Adrenal gland (tissue), 9 donors: ENCODE measurements at regions not wholly inside any gene's neighbourhood (a gene's known extent, or its start where the extent isn't known, plus 50 kb on each side); places are given as distances from the start of the nearest gene placed in this dataset.

Experiments used
- DNase-seq, 7 donors: peaks; one replicate each; pipeline ENCODE4 v3.0.0-alpha.2; 2019 to 2020
- H3K27ac ChIP-seq, 5 donors: fragments of 200-600 bp; sonication (generic) in 4 of 5; 1 replicate in 3 of 5; 2 replicates in 2 of 5; pipeline versions ENCODE4 v1.5.1 to v1.8.0; 2016 to 2020; ENCODE audit warnings: mild to moderate bottlenecking in 1 of 5
- H3K27me3 ChIP-seq: fragments of 200-600 bp; 2 replicates; pipeline ENCODE4 v1.8.0; 2021
- H3K36me3 ChIP-seq, 2 donors: fragments of 200-600 bp; replicated peaks in 1 of 2; 1 replicate in 1 of 2; 2 replicates in 1 of 2; pipeline versions ENCODE4 v1.5.1 to v1.8.0; 2018 to 2022
- H3K4me1 ChIP-seq, 2 donors: fragments of 200-600 bp; replicated peaks in 1 of 2; 1 replicate in 1 of 2; 2 replicates in 1 of 2; pipeline versions ENCODE4 v1.5.1 to v1.8.0; 2018 to 2021
- H3K4me3 ChIP-seq, 4 donors: fragments of 200-600 bp; sonication (generic) in 3 of 4; one replicate each; pipeline ENCODE4 v1.5.1; 2016 to 2018
- H3K9me3 ChIP-seq, 3 donors: fragments of 200-600 bp; sonication (generic) in 1 of 3; replicated peaks in 1 of 3; 1 replicate in 2 of 3; 2 replicates in 1 of 3; pipeline versions ENCODE4 v1.5.1 to v1.8.0; 2016 to 2021
- CTCF ChIP-seq, 6 experiments: fragments of 450-650 bp in 4 of 6; fragments of 200-600 bp in 2 of 6; sonication (generic) in 1 of 6; IDR thresholded peaks; 1 replicate in 5 of 6; 2 replicates in 1 of 6; pipeline versions ENCODE4 v1.5.1 to v1.8.0; 2016 to 2021; ENCODE audit warnings: antibody characterized with exemption in 6 of 6, mild to moderate bottlenecking in 2 of 6, moderate library complexity in 1 of 6
- POLR2A ChIP-seq, 2 donors: fragments of 450-650 bp; IDR thresholded peaks; one replicate each; pipeline ENCODE4 v1.6.1; 2017; ENCODE audit warnings: antibody characterized with exemption in 2 of 2, mild to moderate bottlenecking in 2 of 2, moderate library complexity in 1 of 2
- WGBS, 4 donors: extraction: QIAGEN DNeasy Blood & Tissue Kit in 2 of 4; methylation state at CpG; one replicate each; pipeline versions ENCODE4 v1.1.5 to v1.1.7; 2013 to 2017; 5-methylcytosine and 5-hydroxymethylcytosine counted together
- intact Hi-C, 2 donors: fragments of 100-400 bp; cut with DNase I; formaldehyde crosslinking; loops; one replicate each; pipeline versions ENCODE4 v1.14.1 to v1.15.0; 2022 to 2023
- donor health status: healthy with polysubstance abuse.
- donor health status: Bipolar disorder and iron deficiency.
- donor health status: DM: yes; HTN: yes; CAD: no.
- donor health status: DM: no; HTN: no; CAD: no.
- donor health status: DM: no; HTN: no; CAD: no.

- intact Hi-C loops, result no loop called here
- 58 to 100% (median 82%) methylated on average over 1 of the region's 1 CpG for WGBS, 4 donors
- H3K36me3 ChIP-seq, result no peaks in the 10 kb centered on the region
- DNase-seq, result no peak
- no peak for TF ChIP-seq POLR2A (IDR thresholded peaks at IDR 0.05)
- no peak for TF ChIP-seq CTCF (IDR thresholded peaks at IDR 0.05)
- no peak overlapping the region for H3K27ac ChIP-seq
- no peaks in the 10 kb centered on the region for H3K9me3 ChIP-seq
- no peaks in the 10 kb centered on the region for H3K27me3 ChIP-seq
- H3K4me3 ChIP-seq, result no peak overlapping the region
- H3K4me1 ChIP-seq, result no peaks in the 10 kb centered on the region
Measured at GRCh38 chrX:8048466-8048865, 121.3 kb upstream of the PNPLA4 start.

DNA sequence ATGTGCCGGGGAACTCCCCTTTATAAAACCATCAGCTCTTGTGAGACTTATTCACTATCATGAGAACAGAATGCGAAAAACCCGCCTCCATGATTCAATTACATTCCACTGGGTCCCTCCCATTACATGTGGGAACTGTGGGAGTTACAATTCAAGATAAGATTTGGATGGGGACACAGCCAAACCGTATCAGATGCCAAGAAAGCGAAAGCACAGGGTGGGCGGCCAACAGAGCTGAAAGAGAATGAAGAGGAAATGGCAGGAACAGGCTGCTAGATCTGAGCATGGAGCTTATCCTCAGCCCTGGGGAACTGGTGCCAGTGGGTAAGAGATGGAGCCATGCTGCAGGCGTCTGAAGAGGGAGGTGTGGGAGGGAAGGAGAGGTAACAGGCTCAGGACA, 117.7 kb upstream of the PNPLA4 start:
- H3K27ac ChIP-seq, result no peak overlapping the region
- TF ChIP-seq POLR2A (IDR thresholded peaks at IDR 0.05), result no peak
- no peak for TF ChIP-seq CTCF (IDR thresholded peaks at IDR 0.05)
- H3K4me3 ChIP-seq, result no peak overlapping the region
- H3K36me3 ChIP-seq, result no peaks in the 10 kb centered on the region
- no peaks in the 10 kb centered on the region for H3K4me1 ChIP-seq
- 79 to 90% (median 84%) methylated on average over 7 of the region's 7 CpGs for WGBS, 4 donors
- intact Hi-C loops, result no loop called here
- H3K9me3 ChIP-seq, result no peaks in the 10 kb centered on the region
- H3K27me3 ChIP-seq, result no peaks in the 10 kb centered on the region
- DNase-seq, result no peak

DNA sequence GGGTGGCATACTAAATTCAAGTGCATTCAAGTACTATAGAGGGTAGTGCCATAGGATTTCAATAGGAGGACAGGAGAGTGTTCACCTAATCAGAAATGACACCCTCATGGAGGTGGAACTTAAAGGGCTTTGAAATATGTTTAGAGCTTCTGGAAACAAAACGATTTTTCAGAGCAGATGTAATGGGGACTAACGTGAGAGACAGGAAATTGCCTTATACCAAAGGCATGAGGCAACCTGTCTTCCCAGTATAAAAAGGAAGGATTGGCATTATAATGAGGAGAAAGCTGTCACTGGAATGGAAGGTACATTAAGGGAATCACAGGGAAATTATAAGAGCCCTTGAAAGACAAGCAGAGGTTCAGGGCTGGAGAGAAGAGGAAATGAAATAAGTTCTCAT, 116.3 kb upstream of the PNPLA4 start:
- no peak for TF ChIP-seq CTCF (IDR thresholded peaks at IDR 0.05)
- no peak for TF ChIP-seq POLR2A (IDR thresholded peaks at IDR 0.05)
- Histone ChIP-seq H3K27ac (no peak overlapping the region), H3K9me3 (no peaks in the 10 kb centered on the region), H3K4me3 (no peak overlapping the region), H3K4me1 (no peaks in the 10 kb centered on the region), H3K27me3 (no peaks in the 10 kb centered on the region), H3K36me3 (no peaks in the 10 kb centered on the region)
- intact Hi-C loops, result no loop called here
- DNase-seq, result no peak
- WGBS, 4 donors, result 62 to 77% (median 71%) methylated on average over 2 of the region's 2 CpGs

- H3K9me3 ChIP-seq, result no peaks in the 10 kb centered on the region
- no peaks in the 10 kb centered on the region for H3K4me1 ChIP-seq
- 77 to 88% (median 82%) methylated on average over 3 of the region's 3 CpGs for WGBS, 4 donors
- no peak overlapping the region for H3K27ac ChIP-seq
- no peak for TF ChIP-seq POLR2A (IDR thresholded peaks at IDR 0.05)
- TF ChIP-seq CTCF (IDR thresholded peaks at IDR 0.05), result no peak
- DNase-seq, result no peak
- no peaks in the 10 kb centered on the region for H3K27me3 ChIP-seq
- H3K36me3 ChIP-seq, result no peaks in the 10 kb centered on the region
- intact Hi-C loops, result no loop called here
- no peak overlapping the region for H3K4me3 ChIP-seq
Measured at GRCh38 chrX:8043121-8043520, 115.9 kb upstream of the PNPLA4 start.
